Panc1 (cell line): ENCODE measurements at regions not wholly inside any gene's neighbourhood (a gene's known extent, or its start where the extent isn't known, plus 50 kb on each side); places are given as distances from the start of the nearest gene placed in this dataset.

ENCODE experiments used
- ATAC-seq: fragments of 200-7000 bp; cut with Tn5 transposase; 2 replicates; pipeline ENCODE4 v1.9.1; 2020; ENCODE audit warnings: mild to moderate bottlenecking, moderate library complexity
- BruUV-seq: library from RNA; stranded (reverse); fragments of 400-500 nt; replicated peaks from 2 replicates; lab custom pipeline; 2021; lab: Mats Ljungman, UMichigan
- CTCF ChIA-PET: fragments of 300-600 bp; sonication (Branson Sonifier 250); formaldehyde crosslinking; loops from one replicate; lab custom pipeline; 2022; ENCODE audit warnings: antibody characterized with exemption; lab: Charles Lee
- POLR2A ChIA-PET: fragments of 300-600 bp; sonication (Branson Sonifier 250); formaldehyde crosslinking; loops from one replicate; lab custom pipeline; 2022; ENCODE audit warnings: antibody characterized with exemption; lab: Charles Lee
- DNase-seq: peaks from one replicate; pipeline ENCODE4 v3.0.0-alpha.2; 2010; ENCODE audit warnings: low read depth, low spot score
- H3K27ac ChIP-seq: 2 replicates; pipeline ENCODE4 v1.5.1; 2011; ENCODE audit warnings: mild to moderate bottlenecking, low read length, inconsistent platforms
- H3K27me3 ChIP-seq: fragments of 200-500 bp; sonication (Bioruptor generic); 2 replicates; pipeline ENCODE4 v1.6.0; 2014; ENCODE audit warnings: low read length, inconsistent platforms; ENCODE audit not compliant: control insufficient read depth, insufficient read depth
- H3K36me3 ChIP-seq: fragments of 200-500 bp; sonication (Bioruptor generic); 2 replicates; pipeline ENCODE4 v1.5.1; 2014; ENCODE audit warnings: inconsistent platforms, mild to moderate bottlenecking, low read length, moderate library complexity; ENCODE audit not compliant: control insufficient read depth, insufficient read depth
- H3K4me1 ChIP-seq: 2 replicates; pipeline ENCODE4 v1.5.1; 2011; ENCODE audit warnings: inconsistent platforms, mild to moderate bottlenecking, low read length, moderate library complexity; ENCODE audit not compliant: control insufficient read depth, insufficient read depth
- H3K4me3 ChIP-seq, 2 experiments: 2 replicates each; pipeline ENCODE4 v1.5.1; 2011 to 2012; ENCODE audit warnings: low read depth in 2 of 2, low read length in 2 of 2, mild to moderate bottlenecking in 2 of 2, inconsistent platforms in 1 of 2, moderate library complexity in 1 of 2
- H3K9me3 ChIP-seq: fragments of 200-500 bp; sonication (Bioruptor generic); 2 replicates; pipeline ENCODE4 v1.5.1; 2014; ENCODE audit warnings: low read depth, mild to moderate bottlenecking, inconsistent platforms, low read length, moderate library complexity; ENCODE audit not compliant: control insufficient read depth, insufficient read depth
- CTCF ChIP-seq: fragments of 450-650 bp; IDR thresholded peaks from 2 replicates; pipeline ENCODE4 v1.5.1; 2017; ENCODE audit warnings: mild to moderate bottlenecking
- POLR2AphosphoS5 ChIP-seq: IDR thresholded peaks from 2 replicates; pipeline ENCODE4 v1.6.1; 2012; ENCODE audit warnings: mild to moderate bottlenecking, low read depth, low read length, moderate library complexity
- REST ChIP-seq, 2 experiments: IDR thresholded peaks; 2 replicates each; pipeline ENCODE4 v1.6.1; 2011 to 2012; ENCODE audit warnings: low read depth in 2 of 2, control low read depth in 1 of 2, low read length in 1 of 2, mild to moderate bottlenecking in 1 of 2, moderate library complexity in 1 of 2; ENCODE audit not compliant: insufficient read depth in 1 of 2
- SIN3A ChIP-seq: IDR thresholded peaks from 2 replicates; pipeline ENCODE4 v1.6.1; 2012; ENCODE audit warnings: low read depth, mild to moderate bottlenecking, low read length, moderate library complexity, borderline replicate concordance; ENCODE audit not compliant: insufficient read depth
- TCF7L2 ChIP-seq: IDR thresholded peaks from 2 replicates; pipeline ENCODE4 v1.6.1; 2011; ENCODE audit warnings: mild to moderate bottlenecking, low read depth, low read length, inconsistent platforms
- in situ Hi-C: cut with HindIII; loops from 2 replicates; pipeline ENCODE4 v1.10.0; 2016; ENCODE audit warnings: low sequenced_read_pairs, low pct_unique_long_range_greater_than_20kb
- intact Hi-C: fragments of 100-400 bp; cut with micrococcal nuclease; formaldehyde crosslinking; loops from one replicate; pipeline ENCODE4 v1.10.0; 2022; ENCODE audit not compliant: unreplicated experiment

- H3K9me3 ChIP-seq = no peaks in the 10 kb centered on the region
- H3K36me3 ChIP-seq = no peaks in the 10 kb centered on the region
- ATAC-seq (no peak), DNase-seq (no peak)
- no peaks in the 10 kb centered on the region for H3K27me3 ChIP-seq
- TF ChIP-seq CTCF (no peak), TCF7L2 (no peak), POLR2AphosphoS5 (no peak), SIN3A (no peak), REST (IDR thresholded peaks at IDR 0.05; ENCODE audit: insufficient read depth in 1 of 2, low read depth in 2 of 2, low read length in 1 of 2) (no peak)
- H3K4me1 ChIP-seq = peaks cover 11% of the 10 kb centered on the region
- no peak overlapping the region for H3K4me3 ChIP-seq
- intact Hi-C loops = no loop called here
- ChIA-PET POLR2A (no interaction called here), CTCF (interaction anchor here (1.1 kb wide), 1 partner anchor 8 kb away, joined by 3 read pairs; no protein-coding TSS in a partner anchor)
- in situ Hi-C loops = no loop called here
- H3K27ac ChIP-seq = peak overlapping the region; percentile 68; the same call in 1 of the 2 replicates
- BruUV-seq = no TSS peak
Measured at GRCh38 chr6:40923326-40923725, 115.7 kb downstream of the UNC5CL start.

GRCh38 chr6:40922281-40922680 is 116.7 kb downstream of the UNC5CL start:
- intact Hi-C loops = no loop called here
- CTCF ChIA-PET = interaction anchor here (0.8 kb wide), 1 partner anchor 10 kb away, joined by 3 read pairs; no protein-coding TSS in a partner anchor
- no peak for DNase-seq

More at GRCh38 chr6:40922281-40922680, 116.7 kb downstream of the UNC5CL start:
- Histone ChIP-seq H3K4me3 (no peak overlapping the region), H3K27ac (peak overlapping the region; percentile 68), H3K9me3 (no peaks in the 10 kb centered on the region), H3K36me3 (no peaks in the 10 kb centered on the region), H3K27me3 (no peaks in the 10 kb centered on the region), H3K4me1 (peaks cover 11% of the 10 kb centered on the region)
- POLR2A ChIA-PET = no interaction called here
- ATAC-seq = no peak
- BruUV-seq = no TSS peak
- in situ Hi-C loops = no loop called here
- TF ChIP-seq POLR2AphosphoS5 (no peak), SIN3A (no peak), TCF7L2 (no peak), REST (IDR thresholded peaks at IDR 0.05; ENCODE audit: insufficient read depth in 1 of 2, low read depth in 2 of 2, low read length in 1 of 2) (no peak), CTCF (no peak)
